GM21786 (cell line): ENCODE measurements at regions not wholly inside any gene's neighbourhood (a gene's known extent, or its start where the extent isn't known, plus 50 kb on each side); places are given as distances from the start of the nearest gene placed in this dataset.

ENCODE experiments used
- ATAC-seq: cut with Tn5 transposase; IDR thresholded peaks from one replicate; pipeline ENCODE4 v1.9.1; 2021; ENCODE audit not compliant: unreplicated experiment

DNA sequence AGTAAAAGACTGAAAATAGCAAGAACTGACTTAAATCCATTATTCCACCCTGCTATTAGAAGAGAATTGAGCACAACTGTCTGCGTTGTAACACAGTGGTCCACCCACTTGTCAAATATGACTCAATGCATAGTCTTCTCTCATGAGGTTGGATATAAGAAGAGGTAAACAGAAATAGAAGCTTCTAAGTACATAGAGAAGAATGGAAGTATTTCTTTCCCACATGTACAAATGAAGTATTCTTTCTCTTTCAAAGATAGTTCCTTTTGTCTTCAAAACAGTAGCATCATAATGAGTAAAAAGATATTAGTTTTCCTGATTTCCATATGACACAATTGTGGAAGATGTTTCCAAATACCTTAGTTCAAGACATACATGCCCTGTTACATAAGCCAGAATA, 348.6 kb upstream of the CCDC54 start:
- no peak for ATAC-seq

DNA sequence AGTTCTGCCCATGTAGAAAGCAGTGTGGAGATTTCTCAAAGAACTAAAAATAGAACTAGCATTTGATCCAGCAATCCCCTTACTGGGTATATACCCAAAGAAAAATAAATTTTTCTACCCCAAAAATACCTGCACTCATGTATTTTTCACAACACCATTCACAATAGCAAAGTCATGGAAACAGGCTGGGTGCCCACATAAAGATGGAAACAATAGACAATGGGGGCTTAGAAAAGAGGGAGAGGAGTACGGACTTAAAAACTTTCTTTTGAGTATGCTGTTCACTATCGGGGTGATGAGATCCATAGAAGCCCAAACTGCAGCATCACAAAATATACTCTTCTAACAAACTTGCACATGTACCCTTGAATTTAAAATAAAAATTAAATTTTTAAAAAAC, 345.1 kb upstream of the CCDC54 start:
- no peak for ATAC-seq

GRCh38 chr3:107034142-107034541, 343.1 kb upstream of the CCDC54 start:
- no peak for ATAC-seq

DNA sequence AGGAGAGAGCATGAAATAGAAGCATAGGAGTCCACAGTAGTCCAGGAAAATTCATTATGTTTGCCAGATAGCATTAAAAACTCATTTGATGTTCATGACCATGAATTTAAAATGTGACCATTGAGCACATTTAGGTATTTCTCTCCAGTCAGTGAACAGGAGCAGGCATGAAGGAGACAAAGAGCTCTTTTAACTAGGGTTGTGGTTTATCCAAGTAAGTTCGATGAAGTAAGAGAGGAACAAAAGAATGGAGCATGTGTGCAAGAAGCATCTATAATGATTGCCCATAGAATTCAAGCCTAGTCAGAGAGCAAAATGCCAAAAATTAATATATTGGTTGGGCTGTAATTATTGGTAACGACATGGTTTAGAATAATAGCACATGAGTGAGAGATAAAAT, 342.1 kb upstream of the CCDC54 start:
- no peak for ATAC-seq

DNA sequence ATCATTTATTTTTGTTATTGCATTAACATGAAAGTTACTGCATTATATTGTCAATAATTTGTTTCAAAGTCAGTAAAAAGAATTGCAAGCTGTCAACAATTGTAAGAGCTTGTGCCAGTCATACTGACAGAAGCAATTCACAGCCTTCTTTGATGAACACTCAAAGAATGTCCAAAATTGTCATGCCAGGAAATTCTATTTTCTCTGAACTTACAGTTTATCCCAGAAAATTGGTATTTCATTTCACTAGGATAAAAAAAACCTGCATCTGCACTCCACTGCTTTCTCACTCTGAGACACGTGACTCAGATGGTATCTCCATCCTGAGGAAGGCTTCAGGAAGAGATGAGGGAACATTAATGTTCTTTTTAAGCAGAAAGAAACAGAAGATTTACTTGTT, 332.6 kb upstream of the CCDC54 start:
- no peak for ATAC-seq

GRCh38 chr3:107045791-107046190, 331.4 kb upstream of the CCDC54 start:
- ATAC-seq: no peak

DNA sequence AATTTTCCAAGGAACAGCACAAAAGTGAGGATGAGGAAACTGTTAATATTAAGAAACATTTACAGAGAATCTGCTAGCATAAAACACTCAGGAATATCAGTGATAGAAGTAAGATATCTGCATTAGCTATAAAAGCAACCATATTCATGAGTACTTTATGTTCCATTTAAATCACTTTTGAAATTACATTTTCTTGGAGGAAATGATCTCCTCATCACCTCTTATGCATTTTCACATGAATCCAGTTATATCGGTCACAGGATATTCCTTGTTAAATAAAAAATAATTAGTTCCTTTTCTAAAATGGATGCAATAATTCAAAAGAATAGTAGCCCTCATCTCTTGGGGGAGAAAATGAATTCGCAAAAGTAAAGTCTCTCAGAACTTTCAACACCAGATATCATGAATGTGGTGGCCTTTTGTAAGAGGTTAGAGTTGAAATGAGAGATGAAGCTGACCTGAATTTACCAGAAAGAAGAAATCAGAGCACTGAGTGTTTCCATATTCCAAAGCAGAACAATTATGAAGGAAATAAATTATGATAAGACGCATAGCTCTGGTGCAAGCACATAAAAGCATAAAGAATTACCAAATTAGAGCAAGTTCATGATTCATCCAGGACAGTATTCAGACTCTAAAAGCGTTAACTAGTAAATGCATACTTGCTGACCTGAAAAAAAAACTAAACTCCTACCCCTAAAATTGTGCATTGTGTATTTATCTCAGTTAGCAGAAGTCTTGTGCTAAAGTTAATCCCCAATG, 321.9 kb upstream of the CCDC54 start:
- ATAC-seq: no peak

DNA sequence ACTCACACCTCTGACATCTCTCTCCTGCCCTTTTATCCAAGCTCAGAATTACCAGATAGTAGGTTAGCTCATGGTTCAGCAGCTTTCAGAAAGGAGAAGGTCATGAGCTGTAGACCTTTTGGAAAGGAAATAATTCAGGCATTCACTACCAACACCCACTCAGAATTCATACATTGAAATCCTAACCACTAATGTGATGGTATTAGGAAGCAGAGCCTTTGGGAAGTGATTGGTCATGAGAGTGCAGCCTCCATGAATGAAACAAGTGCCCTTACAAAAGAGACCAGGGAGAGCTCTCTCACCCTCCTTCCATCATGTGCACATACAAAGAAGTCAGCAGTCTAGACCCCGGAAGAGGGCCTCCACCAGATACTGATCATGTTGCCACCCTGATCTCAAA, 315.8 kb upstream of the CCDC54 start:
- no peak for ATAC-seq

DNA sequence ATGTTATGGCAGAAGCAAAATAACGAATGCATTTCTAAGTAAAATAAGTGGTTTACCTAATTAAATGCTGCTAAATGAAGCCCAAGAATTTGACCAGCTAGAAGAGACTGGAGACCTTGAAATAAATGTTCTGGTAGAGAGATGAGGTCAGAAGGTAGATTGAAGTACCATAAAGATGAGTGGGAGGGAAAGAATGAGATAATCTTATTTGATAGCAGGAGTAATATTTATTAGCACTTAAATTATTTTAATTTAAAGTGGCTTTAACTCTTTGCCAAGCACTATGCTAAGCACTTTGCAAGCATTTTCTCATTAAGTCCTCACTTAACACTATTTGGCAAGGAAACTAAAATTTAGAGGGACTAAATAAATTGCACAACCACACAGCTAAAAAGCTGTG, 314.9 kb upstream of the CCDC54 start:
- no peak for ATAC-seq

DNA sequence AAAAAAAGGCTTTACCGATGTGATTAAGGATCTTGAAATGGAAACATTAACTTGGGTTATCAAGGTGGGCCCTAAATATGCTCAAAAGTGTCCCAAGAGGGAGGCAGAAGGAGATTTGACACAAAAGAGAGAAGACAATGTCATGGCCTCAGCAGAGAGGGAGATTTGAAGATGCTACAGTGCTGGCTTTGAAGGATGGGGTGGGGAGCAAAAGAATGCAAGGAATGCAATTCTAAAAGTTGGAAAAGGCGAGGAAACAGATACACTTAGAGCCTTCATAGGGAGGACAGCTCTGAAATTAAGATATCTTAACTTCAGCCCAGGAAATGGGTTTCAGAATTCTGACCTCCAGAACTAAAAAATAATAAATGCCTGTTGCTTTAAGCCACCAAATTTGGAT, 314.5 kb upstream of the CCDC54 start:
- no peak for ATAC-seq

- ATAC-seq: no peak
Measured at GRCh38 chr3:107063351-107063750, 313.9 kb upstream of the CCDC54 start.

- peak; percentile 93 for ATAC-seq
Measured at GRCh38 chr3:107064405-107065060, 312.7 kb upstream of the CCDC54 start.

DNA sequence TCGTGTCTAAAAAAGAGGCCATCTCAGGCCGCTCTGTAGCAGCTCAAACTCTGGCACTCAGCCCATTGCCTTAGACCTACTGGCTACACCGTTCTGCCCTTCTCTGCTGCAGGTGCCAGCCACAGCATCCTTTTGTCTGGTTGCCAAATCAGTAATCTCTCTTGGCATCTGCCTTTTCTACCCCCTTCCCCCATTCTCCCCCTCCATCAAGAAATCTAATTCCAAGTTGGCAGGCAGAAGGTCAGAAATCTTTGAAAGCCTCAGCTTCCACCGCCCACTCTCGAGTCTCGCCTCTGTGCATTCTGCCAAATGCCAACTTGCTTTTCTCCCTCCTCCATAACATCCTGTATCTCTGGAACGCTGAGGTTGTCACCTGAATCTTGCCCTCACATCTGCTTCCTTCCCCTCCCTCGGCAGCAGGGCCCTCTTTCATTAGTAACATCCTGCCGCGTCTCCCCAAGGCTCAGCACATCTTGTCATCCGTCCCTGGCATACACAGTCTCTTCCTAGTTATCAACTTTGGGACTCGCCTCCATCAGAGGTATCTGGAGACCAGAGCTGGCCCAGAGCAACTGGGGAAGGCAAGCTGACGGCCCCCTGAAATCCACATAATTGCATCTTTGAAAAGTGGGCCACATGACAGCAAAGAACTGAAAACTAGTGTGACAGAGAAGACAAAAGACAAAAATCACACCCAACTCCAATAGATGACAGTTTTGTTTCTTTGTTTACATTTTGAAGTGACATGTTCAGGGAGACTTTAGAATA, 312.0 kb upstream of the CCDC54 start:
- no peak for ATAC-seq

DNA sequence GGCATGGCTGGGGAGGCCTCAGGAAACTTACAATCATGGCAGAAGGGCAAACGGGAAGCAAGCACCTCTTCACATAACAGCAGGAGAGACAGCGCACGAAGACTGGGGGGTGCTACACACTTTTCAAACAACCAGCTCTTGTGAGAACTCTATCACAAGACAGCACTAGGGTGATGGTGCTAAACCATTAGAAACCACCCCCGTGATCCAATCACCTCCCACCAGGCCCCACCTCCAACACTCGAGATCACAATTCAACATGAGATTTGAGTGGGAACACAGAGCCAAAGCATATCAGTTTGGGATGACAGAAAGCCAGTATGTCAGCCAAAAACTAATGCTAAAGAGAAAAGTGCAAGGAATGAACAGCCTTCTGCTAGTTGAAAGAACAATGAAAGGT, 309.8 kb upstream of the CCDC54 start:
- ATAC-seq: no peak

DNA sequence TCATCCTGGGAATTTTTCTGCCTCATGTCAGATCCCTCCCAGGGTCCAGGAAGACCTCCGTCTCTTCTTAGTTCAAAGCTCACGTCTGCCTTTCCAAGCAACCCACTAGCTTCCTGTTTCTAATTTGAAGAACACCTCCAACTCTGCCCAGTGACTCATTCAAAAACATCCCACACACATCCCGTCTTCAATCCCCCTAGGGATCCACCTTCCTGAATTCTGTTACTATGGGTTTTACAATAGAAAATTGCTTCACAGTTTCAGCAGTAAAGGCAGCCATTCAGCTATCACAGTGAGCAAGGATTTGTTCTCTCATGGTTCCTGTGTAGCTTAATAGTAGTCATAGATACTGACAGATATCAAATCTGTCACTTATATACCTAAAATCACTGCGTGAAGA, 308.3 kb upstream of the CCDC54 start:
- ATAC-seq: no peak

GRCh38 chr3:107076946-107077345, 300.3 kb upstream of the CCDC54 start:
- ATAC-seq: no peak

DNA sequence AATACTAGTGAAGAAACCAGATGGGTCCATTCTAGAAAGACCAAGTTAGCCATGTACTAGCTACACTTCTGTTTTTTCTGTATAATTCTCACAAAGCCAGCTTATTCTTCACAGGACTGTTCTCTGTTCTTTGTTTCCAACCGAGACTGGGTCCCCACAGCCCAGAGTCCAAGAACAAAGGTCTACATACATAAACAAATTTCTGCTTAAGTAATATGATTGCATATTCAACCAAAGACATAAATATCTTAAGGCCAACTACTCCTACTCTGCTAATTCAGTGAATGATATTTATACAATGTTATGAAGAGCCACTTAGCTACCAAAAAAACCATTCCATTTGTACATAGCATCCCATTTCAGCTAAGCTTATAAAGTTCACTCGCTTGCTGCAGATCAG, 299.8 kb upstream of the CCDC54 start:
- ATAC-seq: no peak

GRCh38 chr3:107082527-107082926, 294.7 kb upstream of the CCDC54 start:
- no peak for ATAC-seq

DNA sequence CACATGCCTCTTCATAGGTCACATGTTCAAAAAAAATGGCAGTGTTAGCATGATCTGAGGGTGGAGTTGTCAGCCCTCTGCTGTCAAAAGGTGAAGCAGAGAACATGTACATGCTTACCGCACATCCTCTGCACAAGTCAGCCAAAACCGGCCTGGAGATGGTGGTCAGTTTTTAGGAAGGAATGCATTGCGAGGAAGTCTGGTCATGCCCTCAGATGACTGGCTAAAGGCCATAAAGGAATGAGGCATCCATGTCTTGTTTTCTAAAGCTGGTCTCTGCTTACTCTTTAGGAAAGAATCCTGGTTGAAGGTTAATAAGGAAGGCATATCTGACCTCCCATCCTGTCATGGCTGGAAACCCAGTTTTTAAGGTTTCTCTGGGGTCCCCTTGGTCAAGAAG, 292.0 kb upstream of the CCDC54 start:
- ATAC-seq: no peak

DNA sequence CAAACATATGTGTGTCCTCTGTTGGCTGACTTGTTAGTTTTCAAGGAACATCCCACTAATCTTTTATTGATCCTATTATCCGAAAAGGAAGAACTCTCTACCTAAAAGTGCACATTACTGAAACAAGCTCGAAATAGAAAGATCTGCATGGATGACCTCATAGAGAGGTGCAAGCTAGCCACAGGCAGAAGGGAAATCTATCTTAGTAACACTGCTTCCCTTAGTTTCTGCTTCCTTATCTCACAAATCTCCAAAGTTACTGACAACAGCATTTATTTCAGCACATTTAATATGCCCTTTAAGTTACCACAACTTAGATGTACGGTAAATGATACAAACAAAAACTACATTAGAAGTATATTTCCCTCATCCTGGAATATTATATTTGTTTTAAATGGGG, 285.1 kb upstream of the CCDC54 start:
- no peak for ATAC-seq

DNA sequence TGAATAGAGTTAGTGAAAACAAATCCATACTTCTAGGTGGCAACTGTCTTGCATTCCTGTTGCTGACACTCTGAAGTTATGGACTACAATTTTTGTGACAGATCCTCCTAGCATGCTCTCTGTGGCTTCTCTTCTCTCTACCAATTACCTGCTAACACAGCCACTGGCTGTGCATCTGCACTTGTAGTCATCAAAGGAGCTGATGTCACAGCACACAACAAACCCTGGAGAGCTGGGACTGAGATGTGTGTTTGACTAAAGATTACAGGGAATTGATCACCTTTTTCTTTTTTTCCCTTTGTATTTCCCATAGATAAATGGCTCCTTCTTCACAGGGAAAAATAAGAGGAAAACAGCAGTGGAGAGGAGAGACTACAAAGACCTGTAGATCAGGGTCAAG, 278.4 kb upstream of the CCDC54 start:
- no peak for ATAC-seq

- no peak for ATAC-seq
Measured at GRCh38 chr3:107100137-107100536, 277.1 kb upstream of the CCDC54 start.
